Upper lobe of left lung (tissue), 6 donors: ENCODE measurements at regions not wholly inside any gene's neighbourhood (a gene's known extent, or its start where the extent isn't known, plus 50 kb on each side); places are given as distances from the start of the nearest gene placed in this dataset.
A peak's percentile ranks its signal among the peaks of the same experiment; 100 is the strongest.

Experiments used
- ATAC-seq, 2 donors: fragments of 200-7000 bp; cut with Tn5 transposase; one replicate each; pipeline ENCODE4 v1.9.1; 2022; ENCODE audit warnings: mild to moderate bottlenecking in 2 of 2, moderate library complexity in 2 of 2; ENCODE audit not compliant: low FRiP score in 2 of 2
- DNase-seq, 2 donors: peaks; one replicate each; pipeline ENCODE4 v3.0.0-alpha.2; 2019 to 2020
- H3K27ac ChIP-seq, 4 donors: fragments of 200-600 bp; sonication (generic); one replicate each; pipeline ENCODE4 v1.5.1; 2016 to 2019
- H3K27me3 ChIP-seq, 4 donors: fragments of 200-600 bp; sonication (generic); one replicate each; pipeline ENCODE4 v1.5.1; 2017 to 2019
- H3K36me3 ChIP-seq, 4 donors: fragments of 200-600 bp; sonication (generic); one replicate each; pipeline ENCODE4 v1.5.1; 2016 to 2019
- H3K4me1 ChIP-seq, 4 donors: fragments of 200-600 bp; sonication (generic); one replicate each; pipeline ENCODE4 v1.5.1; 2018 to 2019
- H3K4me3 ChIP-seq, 4 donors: fragments of 200-600 bp; sonication (generic); one replicate each; pipeline ENCODE4 v1.5.1; 2017 to 2019; ENCODE audit warnings: mild to moderate bottlenecking in 2 of 4, moderate library complexity in 1 of 4
- H3K9me3 ChIP-seq, 4 donors: fragments of 200-600 bp; sonication (generic); one replicate each; pipeline ENCODE4 v1.5.1; 2018 to 2019
- CTCF ChIP-seq, 6 experiments: fragments of 450-650 bp in 4 of 6; fragments of 200-600 bp in 2 of 6; sonication (generic) in 2 of 6; IDR thresholded peaks; one replicate each; pipeline ENCODE4 v1.5.1; 2016 to 2019; ENCODE audit warnings: antibody characterized with exemption in 6 of 6
- EP300 ChIP-seq, 4 donors: sonication (generic); formaldehyde crosslinking; IDR thresholded peaks; one replicate each; pipeline ENCODE4 v1.5.1; 2017; ENCODE audit warnings: antibody characterized with exemption in 4 of 4, control low read depth in 2 of 4
- POLR2A ChIP-seq, 4 donors: fragments of 450-650 bp; IDR thresholded peaks; one replicate each; pipeline ENCODE4 v1.5.1; 2016 to 2017; ENCODE audit warnings: antibody characterized with exemption in 4 of 4, mild to moderate bottlenecking in 2 of 4
- POLR2AphosphoS5 ChIP-seq, 2 donors: sonication (generic); formaldehyde crosslinking; IDR thresholded peaks; one replicate each; pipeline ENCODE4 v1.5.1; 2017; ENCODE audit warnings: antibody characterized with exemption in 2 of 2
- WGBS, 2 donors: methylation state at CpG; one replicate each; pipeline ENCODE4 v1.1.5; 2017 to 2018; 5-methylcytosine and 5-hydroxymethylcytosine counted together
- donor health status: DM: no; HTN: no; CAD: no; lungs with moderate emphysema.
- donor health status: DM: no; HTN: yes; CAD: no; lungs with severe emphysema.

- WGBS, 2 donors = 62 to 64% methylated on average over 10 to 14 of the region's 14 CpGs
- Histone ChIP-seq H3K36me3 (no peaks in the 10 kb centered on the region), H3K27me3 (no peaks in the 10 kb centered on the region), H3K9me3 (no peaks in the 10 kb centered on the region), H3K4me1 (peaks cover 13 to 19% (median 15%) of the 10 kb centered on the region in 4 donors), H3K27ac (no peak overlapping the region), H3K4me3 (no peak overlapping the region)
- peak in 1 of 2 donors; percentile 43 for ATAC-seq
- DNase-seq = no peak
- TF ChIP-seq POLR2A (IDR thresholded peaks at IDR 0.05) = no peak
- no peak for TF ChIP-seq POLR2AphosphoS5 (IDR thresholded peaks at IDR 0.05)
- TF ChIP-seq EP300 (IDR thresholded peaks at IDR 0.05) = no peak
- TF ChIP-seq CTCF (IDR thresholded peaks at IDR 0.05) = no peak
These were observed 159.9 kb upstream of the GSE1 start for GRCh38 chr16:85453194-85453678.

- Histone ChIP-seq H3K36me3 (no peaks in the 10 kb centered on the region), H3K27me3 (no peaks in the 10 kb centered on the region), H3K27ac (no peak overlapping the region), H3K4me1 (peaks cover 8 to 15% (median 11%) of the 10 kb centered on the region in 4 donors), H3K4me3 (no peak overlapping the region), H3K9me3 (no peaks in the 10 kb centered on the region)
- 76 to 83% methylated on average over 7 to 9 of the region's 10 CpGs for WGBS, 2 donors
- DNase-seq (no peak), ATAC-seq (no peak)
- TF ChIP-seq POLR2AphosphoS5 (IDR thresholded peaks at IDR 0.05) (no peak), EP300 (IDR thresholded peaks at IDR 0.05) (no peak), POLR2A (IDR thresholded peaks at IDR 0.05) (no peak), CTCF (IDR thresholded peaks at IDR 0.05) (no peak)
These were observed 159.4 kb upstream of the GSE1 start for GRCh38 chr16:85453703-85454102.

- ATAC-seq = peak in 1 of 2 donors; percentile 1
- 89 to 90% methylated on average over 12 to 22 of the region's 22 CpGs for WGBS, 2 donors
- DNase-seq = no peak
- Histone ChIP-seq H3K36me3 (no peaks in the 10 kb centered on the region), H3K4me1 (peaks cover 2 to 9% (median 5%) of the 10 kb centered on the region in 4 donors), H3K27ac (no peak overlapping the region), H3K27me3 (no peaks in the 10 kb centered on the region), H3K4me3 (no peak overlapping the region), H3K9me3 (no peaks in the 10 kb centered on the region)
- TF ChIP-seq POLR2AphosphoS5 (IDR thresholded peaks at IDR 0.05) (no peak), EP300 (IDR thresholded peaks at IDR 0.05) (no peak), POLR2A (IDR thresholded peaks at IDR 0.05) (no peak), CTCF (IDR thresholded peaks at IDR 0.05) (no peak)
These were observed 158.8 kb upstream of the GSE1 start for GRCh38 chr16:85454171-85454872.

GRCh38 chr16:85455534-85455933 is 157.6 kb upstream of the GSE1 start:
- H3K27me3 ChIP-seq = no peaks in the 10 kb centered on the region
- ATAC-seq = no peak
- no peak for DNase-seq
- TF ChIP-seq POLR2AphosphoS5 (IDR thresholded peaks at IDR 0.05) (no peak), CTCF (IDR thresholded peaks at IDR 0.05) (no peak), POLR2A (IDR thresholded peaks at IDR 0.05) (no peak)
- H3K4me3 ChIP-seq = no peak overlapping the region
- H3K36me3 ChIP-seq = no peaks in the 10 kb centered on the region
- H3K4me1 ChIP-seq = peaks cover 3 to 18% (median 6%) of the 10 kb centered on the region in 4 donors
- H3K27ac ChIP-seq = no peak overlapping the region
- 84 to 88% methylated on average over 8 to 12 of the region's 12 CpGs for WGBS, 2 donors
- no peaks in the 10 kb centered on the region for H3K9me3 ChIP-seq

- H3K36me3 ChIP-seq = no peaks in the 10 kb centered on the region
- H3K4me3 ChIP-seq = no peak overlapping the region
- no peak overlapping the region for H3K27ac ChIP-seq
- H3K27me3 ChIP-seq = no peaks in the 10 kb centered on the region
- no peaks in the 10 kb centered on the region for H3K9me3 ChIP-seq
- ATAC-seq = no peak
- 74 to 76% methylated on average over 4 to 5 of the region's 7 CpGs for WGBS, 2 donors
- TF ChIP-seq CTCF (IDR thresholded peaks at IDR 0.05) = no peak
- no peak for TF ChIP-seq EP300 (IDR thresholded peaks at IDR 0.05)
- no peak for TF ChIP-seq POLR2A (IDR thresholded peaks at IDR 0.05)
- TF ChIP-seq POLR2AphosphoS5 (IDR thresholded peaks at IDR 0.05) = no peak
- H3K4me1 ChIP-seq = peaks cover 21 to 37% (median 25%) of the 10 kb centered on the region in 4 donors
- DNase-seq = no peak
These were observed 155.8 kb upstream of the GSE1 start for GRCh38 chr16:85457366-85457765.
